Midbrain (tissue), 1 donor: ENCODE measurements at regions not wholly inside any gene's neighbourhood (a gene's known extent, or its start where the extent isn't known, plus 50 kb on each side); places are given as distances from the start of the nearest gene placed in this dataset.
"Not testable (repeated sequence)": the region's sequence is repeated elsewhere in the genome, so short reads cannot be mapped to it uniquely, and the experiment has no call there.

Source experiments
- DNase-seq: peaks from one replicate; lab custom pipeline; 2025; lab: John Stamatoyannopoulos, UW

- DNase-seq: no peak
Observed at GRCh38 chr18:43805646-43806194, 528.4 kb upstream of the SYT4 start.

GRCh38 chr18:43812627-43813026, 535.3 kb upstream of the SYT4 start:
- DNase-seq: no peak

GRCh38 chr18:43819397-43819796, 542.1 kb upstream of the SYT4 start:
- DNase-seq: no peak

GRCh38 chr18:43819873-43820272, 542.6 kb upstream of the SYT4 start:
- no peak for DNase-seq

- DNase-seq: no peak
Observed at GRCh38 chr18:43825768-43826167, 548.5 kb upstream of the SYT4 start.

GRCh38 chr18:43826215-43826614, 548.9 kb upstream of the SYT4 start:
- DNase-seq: no peak

- no peak for DNase-seq
Observed at GRCh38 chr18:43827311-43827710, 550.0 kb upstream of the SYT4 start.

GRCh38 chr18:43830303-43830702, 553.0 kb upstream of the SYT4 start:
- no peak for DNase-seq

GRCh38 chr18:43830947-43831346, 553.7 kb upstream of the SYT4 start:
- no peak for DNase-seq

GRCh38 chr18:43846299-43846698, 569.0 kb upstream of the SYT4 start:
- DNase-seq: no peak

- no peak for DNase-seq
Observed at GRCh38 chr18:43847164-43848091, 570.1 kb upstream of the SYT4 start.

- DNase-seq: not testable (repeated sequence)
Observed at GRCh38 chr18:43849831-43850230, 572.5 kb upstream of the SYT4 start.

GRCh38 chr18:43855376-43855775, 578.1 kb upstream of the SYT4 start:
- DNase-seq: no peak

GRCh38 chr18:43863180-43863579, 585.9 kb upstream of the SYT4 start:
- no peak for DNase-seq

GRCh38 chr18:43866696-43867095, 589.4 kb upstream of the SYT4 start:
- no peak for DNase-seq

GRCh38 chr18:43868497-43868995, 591.3 kb upstream of the SYT4 start:
- DNase-seq: no peak

GRCh38 chr18:43869451-43870008, 592.2 kb upstream of the SYT4 start:
- no peak for DNase-seq

- DNase-seq: no peak
Observed at GRCh38 chr18:43870626-43871025, 593.3 kb upstream of the SYT4 start.

- DNase-seq: no peak
Observed at GRCh38 chr18:43875511-43875910, 598.2 kb upstream of the SYT4 start.

GRCh38 chr18:43876286-43876685, 599.0 kb upstream of the SYT4 start:
- DNase-seq: no peak

GRCh38 chr18:43876748-43877147, 599.5 kb upstream of the SYT4 start:
- no peak for DNase-seq

- DNase-seq: no peak
Observed at GRCh38 chr18:43877616-43878321, 600.5 kb upstream of the SYT4 start.
